ENCODE measurements at regions not wholly inside any gene's neighbourhood (a gene's known extent, or its start where the extent isn't known, plus 50 kb on each side); places are given as distances from the start of the nearest gene placed in this dataset.

- DNase-seq (ENCODE audit: low read depth) = no peak
These were observed 75.7 kb upstream of the HAAO start for GRCh38 chr2:42868096-42868495.

GRCh38 chr2:42867093-42868065, 75.0 kb upstream of the HAAO start:
- no peak for DNase-seq (ENCODE audit: low read depth)

- DNase-seq (ENCODE audit: low read depth) = no peak
These were observed 73.8 kb upstream of the HAAO start for GRCh38 chr2:42865884-42866881.

GRCh38 chr2:42864641-42865280, 72.4 kb upstream of the HAAO start:
- DNase-seq (ENCODE audit: low read depth) = no peak

GRCh38 chr2:42864222-42864621, 71.8 kb upstream of the HAAO start:
- DNase-seq (ENCODE audit: low read depth) = no peak

- no peak for DNase-seq (ENCODE audit: low read depth)
These were observed 71.4 kb upstream of the HAAO start for GRCh38 chr2:42863751-42864150.

- DNase-seq (ENCODE audit: low read depth) = no peak
These were observed 70.9 kb upstream of the HAAO start for GRCh38 chr2:42863320-42863719.

- no peak for DNase-seq (ENCODE audit: low read depth)
These were observed 70.3 kb upstream of the HAAO start for GRCh38 chr2:42862669-42863185.

GRCh38 chr2:42861321-42861720, 68.9 kb upstream of the HAAO start:
- DNase-seq (ENCODE audit: low read depth) = no peak

GRCh38 chr2:42860319-42861094, 68.1 kb upstream of the HAAO start:
- no peak for DNase-seq (ENCODE audit: low read depth)

GRCh38 chr2:42859791-42860190, 67.4 kb upstream of the HAAO start:
- DNase-seq (ENCODE audit: low read depth) = no peak

GRCh38 chr2:42859006-42859552, 66.7 kb upstream of the HAAO start:
- peak; percentile 50 for DNase-seq (ENCODE audit: low read depth)

- DNase-seq (ENCODE audit: low read depth) = no peak
These were observed 66.0 kb upstream of the HAAO start for GRCh38 chr2:42858140-42859005.

GRCh38 chr2:42856891-42857632, 64.7 kb upstream of the HAAO start:
- DNase-seq (ENCODE audit: low read depth) = no peak

- no peak for DNase-seq (ENCODE audit: low read depth)
These were observed 63.9 kb upstream of the HAAO start for GRCh38 chr2:42856106-42856860.

- DNase-seq (ENCODE audit: low read depth) = no peak
These were observed 63.0 kb upstream of the HAAO start for GRCh38 chr2:42855221-42855970.

- DNase-seq (ENCODE audit: low read depth) = no peak
These were observed 61.9 kb upstream of the HAAO start for GRCh38 chr2:42854207-42854818.
